Central memory CD8-positive, alpha-beta T cell (primary cell): ENCODE measurements at regions not wholly inside any gene's neighbourhood (a gene's known extent, or its start where the extent isn't known, plus 50 kb on each side); places are given as distances from the start of the nearest gene placed in this dataset.

ENCODE experiments used
- ATAC-seq: fragments of 150-1000 bp; cut with Tn5 transposase; replicated peaks from 2 replicates; pipeline ENCODE4 v1.10.0; 2022; ENCODE audit warnings: mild to moderate bottlenecking, moderate FRiP score, moderate number of reproducible peaks; ENCODE audit not compliant: poor library complexity, severe bottlenecking; ENCODE audit errors: extremely low read depth
- DNase-seq, 2 donors: peaks; one replicate each; pipeline ENCODE4 v3.0.0; 2021; ENCODE audit warnings: low spot score in 2 of 2
- H3K27ac Mint-ChIP-seq: one replicate; pipeline ENCODE4 v1.8.0; 2022; ENCODE audit warnings: low read depth, mild to moderate bottlenecking, moderate library complexity, mixed read lengths
- H3K27me3 Mint-ChIP-seq: one replicate; pipeline ENCODE4 v1.8.0; 2022; ENCODE audit warnings: mixed read lengths
- H3K36me3 Mint-ChIP-seq: one replicate; pipeline ENCODE4 v1.8.0; 2022; ENCODE audit warnings: mild to moderate bottlenecking, moderate library complexity, mixed read lengths; ENCODE audit not compliant: insufficient read depth
- H3K4me1 Mint-ChIP-seq: one replicate; pipeline ENCODE4 v1.8.0; 2022; ENCODE audit warnings: mixed read lengths
- H3K4me3 Mint-ChIP-seq: one replicate; pipeline ENCODE4 v1.8.0; 2022; ENCODE audit warnings: mild to moderate bottlenecking, moderate library complexity, mixed read lengths
- H3K9me3 Mint-ChIP-seq: one replicate; pipeline ENCODE4 v1.8.0; 2022; ENCODE audit warnings: mixed read lengths

- DNase-seq = no peak
- no peak for ATAC-seq
- Mint-ChIP-seq H3K4me3 (no peak overlapping the region), H3K4me1 (no peaks in the 10 kb centered on the region), H3K36me3 (no peaks in the 10 kb centered on the region), H3K27ac (no peak overlapping the region), H3K27me3 (peaks cover 22% of the 10 kb centered on the region), H3K9me3 (no peaks in the 10 kb centered on the region)
Observed at GRCh38 chr17:62193249-62193648, 128.2 kb upstream of the MED13 start.

DNA sequence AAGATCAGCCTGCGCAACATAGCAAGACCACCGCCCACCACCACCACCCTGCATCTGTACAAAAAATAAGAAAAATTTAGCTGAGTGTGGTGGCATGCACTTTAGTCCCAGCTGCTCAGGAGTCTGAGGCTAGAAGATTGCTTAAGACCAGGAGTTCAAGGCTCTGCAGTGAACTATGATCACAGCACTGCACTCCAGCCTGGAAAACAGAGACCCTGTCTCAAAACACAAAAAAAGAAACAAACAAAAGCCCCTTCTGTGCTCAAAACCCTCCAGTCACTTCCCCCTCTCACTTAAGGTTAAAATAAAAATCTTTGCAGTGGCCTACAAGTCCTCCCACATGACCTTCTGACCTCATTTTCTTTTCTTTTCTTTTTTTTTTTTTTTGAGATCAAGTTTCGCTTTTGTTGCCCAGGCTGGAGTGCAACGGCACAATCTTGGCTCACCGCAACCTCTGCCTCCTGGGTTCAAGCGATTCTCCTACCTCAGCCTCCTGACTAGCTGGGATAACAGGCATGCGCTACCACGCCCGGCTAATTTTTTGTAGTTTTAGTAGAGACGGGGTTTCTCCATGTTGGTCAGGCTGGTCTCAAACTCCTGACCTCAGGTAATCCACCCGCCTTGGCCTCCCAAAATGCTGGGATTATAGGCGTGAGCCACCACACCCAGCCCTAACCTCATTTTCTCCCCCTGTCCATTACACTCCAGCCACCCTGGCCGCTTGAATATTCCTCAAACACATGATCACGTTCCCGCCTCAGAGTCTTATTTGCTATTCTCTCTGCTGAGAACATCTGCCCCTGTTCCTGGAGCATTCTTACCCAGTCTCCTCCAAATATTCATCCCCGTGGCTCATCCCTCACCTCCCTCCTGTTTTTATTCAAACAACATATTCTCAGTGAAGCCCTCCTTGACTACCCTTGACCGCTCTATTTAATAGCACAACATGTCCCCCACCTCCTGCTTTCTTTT, 126.6 kb upstream of the MED13 start:
- H3K36me3 Mint-ChIP-seq = no peaks in the 10 kb centered on the region
- ATAC-seq (no peak), DNase-seq (no peak)
- peaks cover 30% of the 10 kb centered on the region for H3K27me3 Mint-ChIP-seq
- H3K27ac Mint-ChIP-seq = no peak overlapping the region
- no peaks in the 10 kb centered on the region for H3K4me1 Mint-ChIP-seq
- no peaks in the 10 kb centered on the region for H3K9me3 Mint-ChIP-seq
- no peak overlapping the region for H3K4me3 Mint-ChIP-seq

- Mint-ChIP-seq H3K4me1 (no peaks in the 10 kb centered on the region), H3K36me3 (no peaks in the 10 kb centered on the region), H3K27ac (no peak overlapping the region), H3K4me3 (no peak overlapping the region), H3K9me3 (no peaks in the 10 kb centered on the region), H3K27me3 (peaks cover 29% of the 10 kb centered on the region)
- ATAC-seq = no peak
- no peak for DNase-seq
Observed at GRCh38 chr17:62189377-62189776, 124.3 kb upstream of the MED13 start.

GRCh38 chr17:62188713-62189112, 123.6 kb upstream of the MED13 start:
- ATAC-seq (no peak), DNase-seq (no peak)
- H3K4me3 Mint-ChIP-seq = no peak overlapping the region
- H3K9me3 Mint-ChIP-seq = no peaks in the 10 kb centered on the region
- no peaks in the 10 kb centered on the region for H3K4me1 Mint-ChIP-seq
- H3K36me3 Mint-ChIP-seq = no peaks in the 10 kb centered on the region
- H3K27me3 Mint-ChIP-seq = peaks cover 23% of the 10 kb centered on the region
- H3K27ac Mint-ChIP-seq = no peak overlapping the region

- H3K9me3 Mint-ChIP-seq = no peaks in the 10 kb centered on the region
- DNase-seq (no peak), ATAC-seq (no peak)
- H3K4me3 Mint-ChIP-seq = no peak overlapping the region
- H3K36me3 Mint-ChIP-seq = no peaks in the 10 kb centered on the region
- no peaks in the 10 kb centered on the region for H3K4me1 Mint-ChIP-seq
- peaks cover 15% of the 10 kb centered on the region for H3K27me3 Mint-ChIP-seq
- no peak overlapping the region for H3K27ac Mint-ChIP-seq
Observed at GRCh38 chr17:62187681-62188080, 122.6 kb upstream of the MED13 start.

DNA sequence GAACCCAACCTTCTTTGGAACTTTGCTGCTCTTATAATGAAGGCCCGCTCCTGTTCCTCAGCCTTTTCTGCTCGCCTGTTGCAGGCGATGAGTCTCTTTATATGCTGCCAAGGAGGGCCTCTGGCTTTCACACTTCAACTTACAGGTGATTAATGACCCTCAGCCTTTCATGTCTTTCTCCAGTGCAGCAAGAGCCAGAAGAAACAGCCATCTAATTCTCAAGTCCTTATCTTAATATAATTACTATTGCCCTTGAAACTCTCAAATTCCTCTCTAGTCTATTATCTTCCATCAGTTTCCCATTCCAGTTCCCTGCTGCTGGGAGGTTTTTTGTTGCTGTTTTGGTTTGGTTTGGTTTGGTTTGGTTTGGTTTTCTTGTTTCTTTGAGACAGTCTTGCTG, 121.8 kb upstream of the MED13 start:
- Mint-ChIP-seq H3K27ac (no peak overlapping the region), H3K4me3 (no peak overlapping the region), H3K27me3 (peaks cover 15% of the 10 kb centered on the region), H3K9me3 (no peaks in the 10 kb centered on the region), H3K4me1 (no peaks in the 10 kb centered on the region), H3K36me3 (no peaks in the 10 kb centered on the region)
- DNase-seq (no peak), ATAC-seq (no peak)

- H3K4me1 Mint-ChIP-seq = no peaks in the 10 kb centered on the region
- H3K27ac Mint-ChIP-seq = no peak overlapping the region
- H3K4me3 Mint-ChIP-seq = no peak overlapping the region
- H3K9me3 Mint-ChIP-seq = no peaks in the 10 kb centered on the region
- ATAC-seq = no peak
- no peaks in the 10 kb centered on the region for H3K27me3 Mint-ChIP-seq
- no peaks in the 10 kb centered on the region for H3K36me3 Mint-ChIP-seq
- no peak for DNase-seq
Observed at GRCh38 chr17:62180772-62181171, 115.7 kb upstream of the MED13 start.

GRCh38 chr17:62179525-62180161, 114.6 kb upstream of the MED13 start:
- Mint-ChIP-seq H3K4me3 (no peak overlapping the region), H3K36me3 (no peaks in the 10 kb centered on the region), H3K27me3 (no peaks in the 10 kb centered on the region), H3K4me1 (no peaks in the 10 kb centered on the region), H3K27ac (no peak overlapping the region), H3K9me3 (no peaks in the 10 kb centered on the region)
- no peak for DNase-seq
- ATAC-seq = no peak

DNA sequence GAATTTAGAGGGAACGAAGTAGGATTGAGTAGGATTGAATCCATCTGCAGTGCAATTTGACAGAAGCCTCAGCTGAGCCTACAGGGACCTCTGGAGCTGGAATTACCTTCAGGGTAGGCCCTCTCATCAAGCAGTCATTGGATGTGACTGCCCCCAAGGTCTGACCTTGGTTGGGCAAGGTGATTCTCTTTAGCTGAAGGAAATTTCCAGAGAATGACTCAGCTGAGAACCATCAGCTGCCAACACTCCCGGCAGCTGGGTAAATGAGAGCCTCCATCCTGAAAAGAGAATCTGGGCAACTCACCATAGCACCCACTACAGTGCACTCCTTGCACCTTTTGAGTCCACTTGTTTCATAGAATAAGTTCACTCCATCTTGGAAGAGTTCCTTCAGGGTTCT, 113.5 kb upstream of the MED13 start:
- no peak for DNase-seq
- H3K27ac Mint-ChIP-seq = no peak overlapping the region
- no peaks in the 10 kb centered on the region for H3K9me3 Mint-ChIP-seq
- H3K27me3 Mint-ChIP-seq = no peaks in the 10 kb centered on the region
- H3K36me3 Mint-ChIP-seq = no peaks in the 10 kb centered on the region
- H3K4me3 Mint-ChIP-seq = no peak overlapping the region
- ATAC-seq = no peak
- no peaks in the 10 kb centered on the region for H3K4me1 Mint-ChIP-seq

DNA sequence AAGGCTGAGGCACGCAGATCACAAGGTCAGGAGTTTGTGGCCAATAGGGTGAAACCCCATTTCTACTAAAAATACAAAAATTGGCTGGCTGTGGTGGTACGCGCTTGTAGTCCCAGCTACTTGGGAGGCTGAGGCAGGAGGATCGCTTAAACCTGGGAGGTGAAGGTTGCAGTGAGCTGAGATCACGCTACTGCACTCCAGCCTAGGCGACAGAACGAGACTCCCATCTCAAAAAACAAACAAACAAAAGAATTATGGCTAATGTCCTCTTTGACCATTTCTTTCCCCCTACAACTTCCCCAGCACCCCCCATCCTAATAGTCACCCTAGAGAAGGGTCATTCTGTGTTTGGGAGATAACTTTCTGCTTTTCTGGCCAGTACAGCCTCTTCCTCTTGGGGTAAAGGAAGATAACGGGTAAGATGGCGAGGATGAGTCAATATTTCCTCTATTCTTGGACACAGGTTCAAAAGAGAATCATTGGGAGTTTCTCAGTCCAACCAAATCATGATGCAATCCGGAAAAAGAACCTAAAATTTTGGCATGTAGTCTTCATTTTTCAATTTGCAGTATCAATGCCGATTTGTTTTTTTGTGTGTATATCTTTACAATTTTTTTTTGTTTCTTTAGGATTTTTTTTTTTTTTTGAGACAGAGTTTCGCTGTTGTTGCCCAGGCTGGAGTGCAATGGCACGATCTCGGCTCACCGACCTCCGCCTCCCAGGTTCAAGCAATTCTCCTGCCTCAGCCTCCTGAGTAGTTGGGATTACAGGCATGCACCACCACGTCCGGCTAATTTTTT, 107.6 kb upstream of the MED13 start:
- no peak for DNase-seq
- no peak for ATAC-seq
- Mint-ChIP-seq H3K4me3 (no peak overlapping the region), H3K9me3 (no peaks in the 10 kb centered on the region), H3K27me3 (peaks cover 10% of the 10 kb centered on the region), H3K27ac (no peak overlapping the region), H3K4me1 (no peaks in the 10 kb centered on the region), H3K36me3 (no peaks in the 10 kb centered on the region)

DNA sequence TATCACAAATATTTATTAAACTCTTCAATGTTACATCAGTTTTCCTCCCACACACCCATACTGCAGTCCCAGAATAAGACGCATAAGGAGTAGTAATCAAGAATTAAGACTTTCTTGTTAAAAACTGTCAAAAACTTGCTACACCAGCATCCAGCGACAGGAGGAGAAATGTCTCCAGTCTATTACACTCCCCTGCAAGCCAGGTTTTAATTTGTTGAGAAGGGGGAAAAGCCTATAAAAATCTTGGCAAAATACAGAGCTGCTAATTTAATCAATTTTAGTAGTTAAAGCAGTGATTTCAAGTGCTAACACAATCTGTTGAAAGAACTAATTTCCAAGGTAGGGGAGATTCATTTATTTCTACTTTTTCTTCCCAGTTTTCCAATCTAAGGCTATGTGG, 102.0 kb upstream of the MED13 start:
- Mint-ChIP-seq H3K4me1 (no peaks in the 10 kb centered on the region), H3K36me3 (no peaks in the 10 kb centered on the region), H3K27me3 (peaks cover 10% of the 10 kb centered on the region), H3K27ac (no peak overlapping the region), H3K9me3 (no peaks in the 10 kb centered on the region), H3K4me3 (no peak overlapping the region)
- ATAC-seq (no peak), DNase-seq (no peak)

DNA sequence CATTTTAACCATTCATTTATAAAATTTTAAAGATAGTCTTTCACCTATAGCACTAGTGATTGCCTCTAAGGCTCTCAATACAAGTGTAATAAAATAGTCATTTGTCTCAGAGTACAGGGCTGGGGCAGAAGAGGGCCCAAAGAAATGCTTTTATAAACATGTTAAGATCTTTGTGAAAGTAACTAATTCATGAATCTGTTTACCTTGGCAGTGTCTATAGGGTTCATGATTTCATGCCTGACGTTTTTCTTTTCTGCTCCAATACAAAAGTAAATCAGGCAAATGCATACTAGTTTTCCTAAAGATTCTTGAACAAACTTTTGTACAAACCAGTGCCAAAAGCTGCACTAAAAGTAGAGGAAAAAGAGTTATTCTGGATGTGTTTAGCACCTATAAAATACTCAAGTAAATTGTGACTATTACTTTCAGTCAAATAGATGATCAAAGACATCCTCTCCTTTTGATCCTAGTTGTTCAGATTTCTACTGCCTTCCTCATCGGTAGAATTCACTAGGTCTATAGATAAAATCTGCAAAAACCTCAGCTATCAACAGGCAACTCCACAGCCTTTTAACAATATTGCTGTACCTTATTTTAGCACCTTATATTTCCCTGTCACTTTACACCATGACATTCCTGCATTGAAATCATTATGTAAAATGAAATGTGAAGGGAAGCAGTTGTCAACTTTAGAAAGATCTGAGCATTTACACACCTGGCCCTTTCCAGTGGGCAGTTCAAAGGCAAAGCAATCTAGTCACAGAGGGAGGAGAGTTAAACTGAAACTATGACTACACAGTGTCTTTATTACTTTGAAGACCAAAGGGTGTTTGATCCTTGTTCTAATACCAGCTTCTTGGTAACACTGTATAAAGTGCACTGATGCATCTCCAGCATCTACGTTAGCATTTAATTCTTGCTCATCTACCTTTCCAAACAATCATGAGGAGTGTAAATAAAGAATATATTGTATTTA, 100.0 kb upstream of the MED13 start:
- ATAC-seq (no peak), DNase-seq (no peak)
- Mint-ChIP-seq H3K36me3 (no peaks in the 10 kb centered on the region), H3K27ac (no peak overlapping the region), H3K27me3 (no peaks in the 10 kb centered on the region), H3K4me1 (no peaks in the 10 kb centered on the region), H3K9me3 (no peaks in the 10 kb centered on the region), H3K4me3 (no peak overlapping the region)
